Neural cell (in vitro differentiated cells): ENCODE measurements at regions not wholly inside any gene's neighbourhood (a gene's known extent, or its start where the extent isn't known, plus 50 kb on each side); places are given as distances from the start of the nearest gene placed in this dataset.

Source experiments
- MXI1 ChIP-seq: fragments of 450-650 bp; conservative IDR thresholded peaks from 2 replicates; pipeline ENCODE4 v1.6.1; 2014; ENCODE audit warnings: antibody characterized with exemption, mild to moderate bottlenecking; ENCODE audit not compliant: poor library complexity, severe bottlenecking
- REST ChIP-seq: IDR thresholded peaks from 2 replicates; pipeline ENCODE4 v1.6.1; 2012; ENCODE audit warnings: borderline replicate concordance
- TAF1 ChIP-seq: IDR thresholded peaks from 2 replicates; pipeline ENCODE4 v1.6.1; 2012; ENCODE audit warnings: low read depth

GRCh38 chr11:25958045-25958444, 373.9 kb upstream of the ANO3 start:
- TF ChIP-seq REST, result no peak
- no peak for TF ChIP-seq TAF1
- TF ChIP-seq MXI1, result no peak
